K562 (cell line): ENCODE measurements at regions not wholly inside any gene's neighbourhood (a gene's known extent, or its start where the extent isn't known, plus 50 kb on each side); places are given as distances from the start of the nearest gene placed in this dataset.

ENCODE experiments used
- ERF ChIP-seq: fragments of 450-650 bp; formaldehyde crosslinking; IDR thresholded peaks from 2 replicates; pipeline ENCODE4 v1.4.0; 2020; ENCODE audit warnings: mild to moderate bottlenecking, mixed read lengths
- KLF13 ChIP-seq: fragments of 450-650 bp; IDR thresholded peaks from 2 replicates; pipeline ENCODE4 v1.6.1; 2016; ENCODE audit warnings: missing genetic modification characterization, low read depth, mild to moderate bottlenecking, missing compliant biosample characterization, moderate library complexity, borderline replicate concordance
- NBN ChIP-seq: fragments of 450-650 bp; IDR thresholded peaks from 2 replicates; pipeline ENCODE4 v1.6.1; 2016; ENCODE audit warnings: low read depth, mild to moderate bottlenecking
- NFE2 ChIP-seq: IDR thresholded peaks from 2 replicates; pipeline ENCODE4 v1.6.1; 2014; ENCODE audit warnings: antibody characterized with exemption, low read depth
- RB1 ChIP-seq: fragments of 450-650 bp; IDR thresholded peaks from 2 replicates; pipeline ENCODE4 v1.6.1; 2017; ENCODE audit warnings: low read depth, mild to moderate bottlenecking
- SMARCA4 ChIP-seq: fragments of 450-650 bp; IDR thresholded peaks from 2 replicates; pipeline ENCODE4 v1.6.1; 2016
- ZNF780A ChIP-seq: fragments of 250-450 bp; sonication (Bioruptor Pico); IDR thresholded peaks from 2 replicates; pipeline ENCODE4 v1.5.0; 2021; ENCODE audit warnings: mild to moderate bottlenecking
- TF ChIP-seq, protein P1 (sequence below): conservative IDR thresholded peaks from 2 replicates; pipeline ENCODE4 v1.6.1; 2011; ENCODE audit warnings: low read depth, mild to moderate bottlenecking, low read length; ENCODE audit not compliant: control insufficient read depth
- TF ChIP-seq, protein P2 (sequence below): fragments of 250-450 bp; sonication (Bioruptor Pico); IDR thresholded peaks from 2 replicates; pipeline ENCODE4 v1.5.0; 2021; ENCODE audit warnings: mild to moderate bottlenecking, moderate library complexity

DNA sequence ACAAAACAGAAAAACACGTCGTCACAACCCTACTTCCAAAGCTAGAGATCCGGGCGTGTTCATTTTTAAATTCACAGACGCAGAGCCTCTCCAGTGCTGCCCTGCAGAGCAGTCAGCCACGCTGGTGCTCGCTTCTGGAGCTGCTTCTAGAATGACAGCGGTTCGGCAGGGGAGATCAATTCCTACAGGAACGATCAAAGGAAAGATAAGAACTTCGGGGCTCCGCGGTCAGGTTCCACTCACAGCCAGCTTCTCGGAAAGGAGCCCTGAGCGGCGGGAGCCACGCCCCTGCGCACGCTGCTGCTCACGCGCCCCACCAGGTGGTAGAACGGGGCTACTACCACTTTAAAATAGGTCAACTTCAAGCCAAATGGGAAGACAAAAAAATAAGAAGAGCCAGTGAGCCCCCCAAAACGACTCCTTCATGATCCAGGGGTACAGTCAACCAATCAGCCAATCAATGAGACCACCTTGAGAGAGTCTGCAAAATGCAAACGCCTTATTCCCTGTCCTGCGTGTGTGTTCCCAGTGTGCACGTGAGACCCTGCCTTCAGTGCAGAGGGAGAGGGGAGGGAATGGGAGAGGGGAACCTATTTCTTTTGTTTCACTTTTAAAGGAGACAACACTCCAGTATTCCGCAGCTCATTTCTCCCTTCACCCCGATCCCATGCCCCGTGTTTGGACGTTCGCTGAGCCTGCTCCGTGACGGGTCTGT is 209.7 kb downstream of the RBFOX3 start (continued):
- TF ChIP-seq, protein P1, sequence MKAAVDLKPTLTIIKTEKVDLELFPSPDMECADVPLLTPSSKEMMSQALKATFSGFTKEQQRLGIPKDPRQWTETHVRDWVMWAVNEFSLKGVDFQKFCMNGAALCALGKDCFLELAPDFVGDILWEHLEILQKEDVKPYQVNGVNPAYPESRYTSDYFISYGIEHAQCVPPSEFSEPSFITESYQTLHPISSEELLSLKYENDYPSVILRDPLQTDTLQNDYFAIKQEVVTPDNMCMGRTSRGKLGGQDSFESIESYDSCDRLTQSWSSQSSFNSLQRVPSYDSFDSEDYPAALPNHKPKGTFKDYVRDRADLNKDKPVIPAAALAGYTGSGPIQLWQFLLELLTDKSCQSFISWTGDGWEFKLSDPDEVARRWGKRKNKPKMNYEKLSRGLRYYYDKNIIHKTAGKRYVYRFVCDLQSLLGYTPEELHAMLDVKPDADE: no peak
- no peak for TF ChIP-seq ERF (CRISPR knock-in tag)
- TF ChIP-seq KLF13: peak; percentile 84
- TF ChIP-seq NFE2: no peak
- TF ChIP-seq RB1: peak; percentile 43; the same call in 1 of the 2 replicates
- TF ChIP-seq NBN: no peak
- no peak for TF ChIP-seq ZNF780A (CRISPR knock-in tag)
- TF ChIP-seq, protein P2, sequence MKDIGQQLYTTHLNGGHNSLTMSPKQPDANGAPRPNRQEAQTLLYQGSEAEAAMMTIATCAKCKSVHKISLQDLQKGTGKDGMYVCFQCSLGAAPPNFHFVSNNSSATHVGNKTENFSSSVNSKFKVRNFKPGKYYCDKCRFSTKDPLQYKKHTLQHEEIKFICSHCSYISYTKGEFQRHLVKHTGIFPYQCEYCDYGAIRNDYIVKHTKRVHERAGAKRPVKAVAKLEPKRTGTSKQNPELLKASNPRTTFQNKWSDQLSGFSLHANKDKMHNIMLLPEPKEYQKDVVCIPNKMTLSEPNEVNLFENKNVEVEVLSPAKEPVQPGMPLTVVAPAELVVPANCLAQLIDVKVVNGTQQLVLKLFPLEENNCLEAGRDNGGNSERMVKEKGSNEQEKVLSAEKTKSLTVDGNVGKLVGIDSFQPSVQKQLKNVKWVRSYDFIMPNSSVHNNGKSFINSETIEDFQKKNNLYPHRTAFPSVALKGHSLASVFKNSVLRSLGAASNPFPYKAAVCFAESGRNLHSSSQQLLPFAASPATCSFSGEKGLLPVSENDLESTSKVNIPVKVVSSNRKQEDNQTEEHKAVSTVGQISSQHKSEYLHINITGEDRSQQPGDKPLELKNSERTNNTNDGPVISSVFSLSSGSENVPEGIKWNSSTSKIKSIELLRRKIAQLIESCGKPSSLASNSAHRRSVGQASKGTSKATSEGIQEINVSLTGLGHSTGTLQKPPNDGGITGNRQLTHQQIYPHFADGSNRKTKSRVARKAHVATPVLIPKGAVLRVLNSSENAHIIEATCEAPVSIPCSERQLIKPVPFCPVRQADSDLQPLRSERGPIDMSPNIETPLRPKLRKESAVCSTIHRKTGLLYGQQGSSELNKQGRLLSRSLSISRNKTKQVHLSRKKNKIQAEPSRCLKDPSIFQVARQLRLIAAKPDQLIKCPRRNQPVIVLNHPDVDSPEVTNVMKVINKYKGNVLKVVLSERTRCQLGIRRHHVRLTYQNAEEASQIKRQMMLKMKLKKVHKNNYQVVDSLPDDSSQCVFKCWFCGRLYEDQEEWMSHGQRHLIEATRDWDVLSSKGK: no peak
- no peak for TF ChIP-seq SMARCA4
- TF ChIP-seq, all 486 proteins: peak for 20
